SK-N-SH treated with all-trans-retinoic acid at 6 μM for 48 hours (cell line): ENCODE measurements at regions not wholly inside any gene's neighbourhood (a gene's known extent, or its start where the extent isn't known, plus 50 kb on each side); places are given as distances from the start of the nearest gene placed in this dataset.

Experiments
- ATAC-seq: fragments of 200-7000 bp; cut with Tn5 transposase; 3 replicates; pipeline ENCODE4 v1.9.1; 2020; ENCODE audit warnings: mild to moderate bottlenecking, moderate library complexity
- ARNTL ChIP-seq: fragments of 450-650 bp; formaldehyde crosslinking; IDR thresholded peaks from 2 replicates; pipeline ENCODE4 v1.5.0; 2020; ENCODE audit warnings: low read depth, mild to moderate bottlenecking, moderate library complexity, borderline replicate concordance
- BACH2 ChIP-seq: fragments of 250-450 bp; sonication (Bioruptor Pico); IDR thresholded peaks from 2 replicates; pipeline ENCODE4 v1.9.0; 2021; ENCODE audit warnings: mild to moderate bottlenecking, borderline replicate concordance
- CSDC2 ChIP-seq: fragments of 250-450 bp; sonication (Bioruptor Pico); IDR thresholded peaks from 2 replicates; pipeline ENCODE4 v1.5.0; 2020; ENCODE audit warnings: mild to moderate bottlenecking, moderate library complexity
- ESRRG ChIP-seq: fragments of 250-450 bp; sonication (Bioruptor Pico); IDR thresholded peaks from 2 replicates; pipeline ENCODE4 v1.6.1; 2021; ENCODE audit warnings: mild to moderate bottlenecking
- GLIS3 ChIP-seq: fragments of 250-450 bp; sonication (Bioruptor Pico); IDR thresholded peaks from 2 replicates; pipeline ENCODE4 v1.5.0; 2020; ENCODE audit warnings: mild to moderate bottlenecking, moderate library complexity
- ISL1 ChIP-seq: fragments of 250-450 bp; sonication (Bioruptor Pico); IDR thresholded peaks from 2 replicates; pipeline ENCODE4 v2.1.2; 2022; ENCODE audit warnings: mild to moderate bottlenecking, moderate library complexity
- OSR1 ChIP-seq: fragments of 250-450 bp; sonication (Bioruptor Pico); IDR thresholded peaks from 2 replicates; pipeline ENCODE4 v1.8.0; 2022; ENCODE audit warnings: moderate library complexity, mild to moderate bottlenecking, inconsistent platforms
- PPARA ChIP-seq: fragments of 250-450 bp; sonication (Bioruptor Pico); IDR thresholded peaks from 2 replicates; pipeline ENCODE4 v1.5.0; 2020; ENCODE audit warnings: mild to moderate bottlenecking, borderline replicate concordance
- RARB ChIP-seq: fragments of 250-450 bp; sonication (Bioruptor Pico); IDR thresholded peaks from 2 replicates; pipeline ENCODE4 v1.8.0; 2021; ENCODE audit warnings: mild to moderate bottlenecking, moderate library complexity
- SNAI2 ChIP-seq: fragments of 250-450 bp; sonication (Bioruptor Pico); IDR thresholded peaks from 2 replicates; pipeline ENCODE4 v1.5.0; 2020; ENCODE audit warnings: mild to moderate bottlenecking, moderate library complexity
- TCF4 ChIP-seq: fragments of 250-450 bp; sonication (Bioruptor Pico); IDR thresholded peaks from 2 replicates; pipeline ENCODE4 v1.8.0; 2021; ENCODE audit warnings: mild to moderate bottlenecking, moderate library complexity, borderline replicate concordance
- TOX ChIP-seq: fragments of 250-450 bp; sonication (Bioruptor Pico); IDR thresholded peaks from 2 replicates; pipeline ENCODE4 v1.8.0; 2021; ENCODE audit warnings: mild to moderate bottlenecking, moderate library complexity, borderline replicate concordance
- ZC3H10 ChIP-seq: fragments of 250-450 bp; sonication (Bioruptor Pico); IDR thresholded peaks from 2 replicates; pipeline ENCODE4 v1.5.1; 2021; ENCODE audit warnings: mild to moderate bottlenecking, moderate library complexity
- ZFP30 ChIP-seq: fragments of 450-650 bp; formaldehyde crosslinking; IDR thresholded peaks from 2 replicates; pipeline ENCODE4 v1.5.0; 2022; ENCODE audit warnings: mild to moderate bottlenecking, moderate library complexity
- ZNF565 ChIP-seq: fragments of 450-650 bp; formaldehyde crosslinking; conservative IDR thresholded peaks from 2 replicates; pipeline ENCODE4 v1.5.0; 2020; ENCODE audit warnings: low read depth, mild to moderate bottlenecking, moderate library complexity
- ZNF70 ChIP-seq: fragments of 450-650 bp; formaldehyde crosslinking; IDR thresholded peaks from 2 replicates; pipeline ENCODE4 v1.5.0; 2020; ENCODE audit warnings: mild to moderate bottlenecking, moderate library complexity
- ZNF8 ChIP-seq: fragments of 450-650 bp; formaldehyde crosslinking; IDR thresholded peaks from 2 replicates; pipeline ENCODE4 v1.5.0; 2020; ENCODE audit warnings: mild to moderate bottlenecking, moderate library complexity
- TF ChIP-seq, protein P1 (sequence below): fragments of 250-450 bp; sonication (Bioruptor Pico); IDR thresholded peaks from 2 replicates; pipeline ENCODE4 v1.8.0; 2021; ENCODE audit warnings: low read depth, mild to moderate bottlenecking, moderate library complexity, borderline replicate concordance
- TF ChIP-seq, protein P2 (sequence below): fragments of 250-450 bp; sonication (Bioruptor Pico); IDR thresholded peaks from 2 replicates; pipeline ENCODE4 v1.5.0; 2020; ENCODE audit warnings: mild to moderate bottlenecking, moderate library complexity
- TF ChIP-seq, protein P3 (sequence below): fragments of 250-450 bp; sonication (Bioruptor Pico); IDR thresholded peaks from 2 replicates; pipeline ENCODE4 v1.5.1; 2021; ENCODE audit warnings: mild to moderate bottlenecking, moderate library complexity
- TF ChIP-seq, protein P4 (sequence below): fragments of 250-450 bp; sonication (Bioruptor Pico); IDR thresholded peaks from 2 replicates; pipeline ENCODE4 v1.5.1; 2020; ENCODE audit warnings: low read depth, mild to moderate bottlenecking, moderate library complexity
- TF ChIP-seq, protein P5 (sequence below): fragments of 250-450 bp; sonication (Bioruptor Pico); IDR thresholded peaks from 2 replicates; pipeline ENCODE4 v1.8.0; 2020; ENCODE audit warnings: mild to moderate bottlenecking, moderate library complexity, borderline replicate concordance

DNA sequence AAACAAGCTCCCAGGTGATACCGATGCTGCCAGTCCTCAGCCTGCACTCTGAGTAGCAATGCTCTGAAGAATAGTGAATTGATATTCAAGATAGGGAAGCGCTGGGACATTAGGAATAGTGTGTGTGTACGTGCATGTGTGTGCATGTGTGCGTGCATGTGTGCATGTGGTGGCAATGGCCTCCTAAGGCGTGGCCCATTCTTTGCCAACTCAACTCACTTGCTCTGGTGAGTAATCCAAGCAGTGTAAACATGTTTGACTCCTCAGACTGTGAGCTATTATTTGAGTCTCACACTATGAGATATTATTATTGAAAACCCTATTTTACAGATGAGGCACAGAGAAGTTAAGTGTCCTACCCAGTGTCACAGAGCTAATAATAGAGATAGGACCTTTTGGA lies 186.6 kb downstream of the RAB11FIP2 start (continued):
- TF ChIP-seq, protein P1, sequence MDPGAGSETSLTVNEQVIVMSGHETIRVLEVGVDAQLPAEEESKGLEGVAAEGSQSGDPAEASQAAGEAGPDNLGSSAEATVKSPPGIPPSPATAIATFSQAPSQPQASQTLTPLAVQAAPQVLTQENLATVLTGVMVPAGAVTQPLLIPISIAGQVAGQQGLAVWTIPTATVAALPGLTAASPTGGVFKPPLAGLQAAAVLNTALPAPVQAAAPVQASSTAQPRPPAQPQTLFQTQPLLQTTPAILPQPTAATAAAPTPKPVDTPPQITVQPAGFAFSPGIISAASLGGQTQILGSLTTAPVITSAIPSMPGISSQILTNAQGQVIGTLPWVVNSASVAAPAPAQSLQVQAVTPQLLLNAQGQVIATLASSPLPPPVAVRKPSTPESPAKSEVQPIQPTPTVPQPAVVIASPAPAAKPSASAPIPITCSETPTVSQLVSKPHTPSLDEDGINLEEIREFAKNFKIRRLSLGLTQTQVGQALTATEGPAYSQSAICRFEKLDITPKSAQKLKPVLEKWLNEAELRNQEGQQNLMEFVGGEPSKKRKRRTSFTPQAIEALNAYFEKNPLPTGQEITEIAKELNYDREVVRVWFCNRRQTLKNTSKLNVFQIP (CRISPR knock-in tag): no peak
- no peak for TF ChIP-seq TCF4 (CRISPR knock-in tag)
- no peak for TF ChIP-seq OSR1 (CRISPR knock-in tag)
- TF ChIP-seq ISL1 (CRISPR knock-in tag): no peak
- TF ChIP-seq, protein P2, sequence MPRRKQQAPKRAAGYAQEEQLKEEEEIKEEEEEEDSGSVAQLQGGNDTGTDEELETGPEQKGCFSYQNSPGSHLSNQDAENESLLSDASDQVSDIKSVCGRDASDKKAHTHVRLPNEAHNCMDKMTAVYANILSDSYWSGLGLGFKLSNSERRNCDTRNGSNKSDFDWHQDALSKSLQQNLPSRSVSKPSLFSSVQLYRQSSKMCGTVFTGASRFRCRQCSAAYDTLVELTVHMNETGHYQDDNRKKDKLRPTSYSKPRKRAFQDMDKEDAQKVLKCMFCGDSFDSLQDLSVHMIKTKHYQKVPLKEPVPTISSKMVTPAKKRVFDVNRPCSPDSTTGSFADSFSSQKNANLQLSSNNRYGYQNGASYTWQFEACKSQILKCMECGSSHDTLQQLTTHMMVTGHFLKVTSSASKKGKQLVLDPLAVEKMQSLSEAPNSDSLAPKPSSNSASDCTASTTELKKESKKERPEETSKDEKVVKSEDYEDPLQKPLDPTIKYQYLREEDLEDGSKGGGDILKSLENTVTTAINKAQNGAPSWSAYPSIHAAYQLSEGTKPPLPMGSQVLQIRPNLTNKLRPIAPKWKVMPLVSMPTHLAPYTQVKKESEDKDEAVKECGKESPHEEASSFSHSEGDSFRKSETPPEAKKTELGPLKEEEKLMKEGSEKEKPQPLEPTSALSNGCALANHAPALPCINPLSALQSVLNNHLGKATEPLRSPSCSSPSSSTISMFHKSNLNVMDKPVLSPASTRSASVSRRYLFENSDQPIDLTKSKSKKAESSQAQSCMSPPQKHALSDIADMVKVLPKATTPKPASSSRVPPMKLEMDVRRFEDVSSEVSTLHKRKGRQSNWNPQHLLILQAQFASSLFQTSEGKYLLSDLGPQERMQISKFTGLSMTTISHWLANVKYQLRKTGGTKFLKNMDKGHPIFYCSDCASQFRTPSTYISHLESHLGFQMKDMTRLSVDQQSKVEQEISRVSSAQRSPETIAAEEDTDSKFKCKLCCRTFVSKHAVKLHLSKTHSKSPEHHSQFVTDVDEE (CRISPR knock-in tag): no peak
- no peak for TF ChIP-seq CSDC2 (CRISPR knock-in tag)
- no peak for TF ChIP-seq ZNF565 (CRISPR knock-in tag)
- no peak for TF ChIP-seq BACH2 (CRISPR knock-in tag)

DNA sequence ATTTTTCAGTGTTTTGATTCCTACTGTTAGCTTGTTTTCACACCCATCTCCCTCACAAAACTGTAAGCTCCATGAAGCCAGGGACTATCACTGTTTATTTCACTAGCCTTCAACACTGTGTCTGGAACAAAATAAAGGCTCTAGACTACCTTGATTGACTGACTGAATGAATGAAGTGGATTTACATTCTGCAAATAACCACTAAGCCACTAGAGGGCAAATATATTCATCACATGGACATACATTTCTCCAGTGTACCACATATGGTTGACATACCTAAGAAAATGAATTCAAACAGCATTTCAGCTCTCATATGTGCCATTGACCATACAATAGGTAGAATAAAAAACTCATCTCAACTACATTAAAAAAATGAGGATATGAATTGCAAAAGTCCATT lies 185.9 kb downstream of the RAB11FIP2 start:
- ATAC-seq: no peak
- TF ChIP-seq SNAI2 (no peak), TOX (no peak), RARB (CRISPR knock-in tag) (no peak), ZC3H10 (no peak), PPARA (CRISPR knock-in tag) (no peak), CSDC2 (CRISPR knock-in tag) (no peak)
- TF ChIP-seq, protein P3, sequence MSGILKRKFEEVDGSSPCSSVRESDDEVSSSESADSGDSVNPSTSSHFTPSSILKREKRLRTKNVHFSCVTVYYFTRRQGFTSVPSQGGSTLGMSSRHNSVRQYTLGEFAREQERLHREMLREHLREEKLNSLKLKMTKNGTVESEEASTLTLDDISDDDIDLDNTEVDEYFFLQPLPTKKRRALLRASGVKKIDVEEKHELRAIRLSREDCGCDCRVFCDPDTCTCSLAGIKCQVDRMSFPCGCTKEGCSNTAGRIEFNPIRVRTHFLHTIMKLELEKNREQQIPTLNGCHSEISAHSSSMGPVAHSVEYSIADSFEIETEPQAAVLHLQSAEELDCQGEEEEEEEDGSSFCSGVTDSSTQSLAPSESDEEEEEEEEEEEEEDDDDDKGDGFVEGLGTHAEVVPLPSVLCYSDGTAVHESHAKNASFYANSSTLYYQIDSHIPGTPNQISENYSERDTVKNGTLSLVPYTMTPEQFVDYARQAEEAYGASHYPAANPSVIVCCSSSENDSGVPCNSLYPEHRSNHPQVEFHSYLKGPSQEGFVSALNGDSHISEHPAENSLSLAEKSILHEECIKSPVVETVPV (CRISPR knock-in tag): no peak
- TF ChIP-seq, protein P4, sequence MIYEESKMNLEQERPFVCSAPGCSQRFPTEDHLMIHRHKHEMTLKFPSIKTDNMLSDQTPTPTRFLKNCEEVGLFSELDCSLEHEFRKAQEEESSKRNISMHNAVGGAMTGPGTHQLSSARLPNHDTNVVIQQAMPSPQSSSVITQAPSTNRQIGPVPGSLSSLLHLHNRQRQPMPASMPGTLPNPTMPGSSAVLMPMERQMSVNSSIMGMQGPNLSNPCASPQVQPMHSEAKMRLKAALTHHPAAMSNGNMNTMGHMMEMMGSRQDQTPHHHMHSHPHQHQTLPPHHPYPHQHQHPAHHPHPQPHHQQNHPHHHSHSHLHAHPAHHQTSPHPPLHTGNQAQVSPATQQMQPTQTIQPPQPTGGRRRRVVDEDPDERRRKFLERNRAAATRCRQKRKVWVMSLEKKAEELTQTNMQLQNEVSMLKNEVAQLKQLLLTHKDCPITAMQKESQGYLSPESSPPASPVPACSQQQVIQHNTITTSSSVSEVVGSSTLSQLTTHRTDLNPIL (CRISPR knock-in tag): no peak
- TF ChIP-seq, protein P1 (CRISPR knock-in tag): no peak
- TF ChIP-seq, all 23 proteins: peak for 0

DNA sequence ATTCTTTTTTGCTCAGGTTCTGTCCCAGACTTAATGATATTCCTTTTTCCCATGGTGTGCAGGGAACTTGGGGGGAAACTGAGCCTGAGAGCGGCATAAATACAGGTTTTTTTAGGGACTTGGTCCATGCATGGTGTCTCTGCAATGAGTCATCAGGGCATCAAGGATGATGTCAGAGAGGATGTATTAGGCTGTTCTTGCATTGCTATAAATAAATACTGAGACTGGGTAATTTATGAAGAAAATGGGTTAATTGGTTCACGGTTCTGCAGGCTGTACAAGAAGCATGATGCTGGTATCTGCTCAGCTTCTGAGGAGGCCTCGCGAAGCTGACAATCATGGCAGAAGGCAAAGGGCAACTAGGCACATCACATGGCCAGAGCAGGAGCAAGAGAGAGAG lies 185.4 kb downstream of the RAB11FIP2 start:
- TF ChIP-seq ISL1 (CRISPR knock-in tag) (no peak), ESRRG (CRISPR knock-in tag) (no peak), ZC3H10 (no peak), ZNF8 (CRISPR knock-in tag) (no peak), ZNF70 (CRISPR knock-in tag) (no peak), ARNTL (CRISPR knock-in tag) (no peak), ZFP30 (CRISPR knock-in tag) (no peak), GLIS3 (CRISPR knock-in tag) (no peak), SNAI2 (no peak)
- TF ChIP-seq, protein P1 (CRISPR knock-in tag): no peak
- TF ChIP-seq, protein P3 (CRISPR knock-in tag): no peak
- TF ChIP-seq, protein P4 (CRISPR knock-in tag): no peak
- TF ChIP-seq, protein P5, sequence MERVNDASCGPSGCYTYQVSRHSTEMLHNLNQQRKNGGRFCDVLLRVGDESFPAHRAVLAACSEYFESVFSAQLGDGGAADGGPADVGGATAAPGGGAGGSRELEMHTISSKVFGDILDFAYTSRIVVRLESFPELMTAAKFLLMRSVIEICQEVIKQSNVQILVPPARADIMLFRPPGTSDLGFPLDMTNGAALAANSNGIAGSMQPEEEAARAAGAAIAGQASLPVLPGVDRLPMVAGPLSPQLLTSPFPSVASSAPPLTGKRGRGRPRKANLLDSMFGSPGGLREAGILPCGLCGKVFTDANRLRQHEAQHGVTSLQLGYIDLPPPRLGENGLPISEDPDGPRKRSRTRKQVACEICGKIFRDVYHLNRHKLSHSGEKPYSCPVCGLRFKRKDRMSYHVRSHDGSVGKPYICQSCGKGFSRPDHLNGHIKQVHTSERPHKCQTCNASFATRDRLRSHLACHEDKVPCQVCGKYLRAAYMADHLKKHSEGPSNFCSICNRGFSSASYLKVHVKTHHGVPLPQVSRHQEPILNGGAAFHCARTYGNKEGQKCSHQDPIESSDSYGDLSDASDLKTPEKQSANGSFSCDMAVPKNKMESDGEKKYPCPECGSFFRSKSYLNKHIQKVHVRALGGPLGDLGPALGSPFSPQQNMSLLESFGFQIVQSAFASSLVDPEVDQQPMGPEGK: no peak
- no peak for ATAC-seq
